Left ventricle myocardium superior (tissue), 1 donor: ENCODE measurements at regions not wholly inside any gene's neighbourhood (a gene's known extent, or its start where the extent isn't known, plus 50 kb on each side); places are given as distances from the start of the nearest gene placed in this dataset.
"Not testable (repeated sequence)": the region's sequence is repeated elsewhere in the genome, so short reads cannot be mapped to it uniquely, and the experiment has no call there.

Source experiments
- ATAC-seq: fragments of 200-7000 bp; cut with Tn5 transposase; one replicate; pipeline ENCODE4 v1.9.1; 2020; ENCODE audit warnings: mild to moderate bottlenecking, moderate library complexity
- DNase-seq: peaks from one replicate; pipeline ENCODE4 v3.0.0-alpha.2; 2020
- intact Hi-C: fragments of 100-400 bp; cut with micrococcal nuclease; formaldehyde crosslinking; loops from one replicate; pipeline ENCODE4 v1.11.0; 2022
- donor health status: DM: no; HTN: yes; CAD: no; lungs with severe emphysema.

- ATAC-seq = no peak
- DNase-seq = no peak
- intact Hi-C loops = loop anchor here (5.0 kb wide), 1 partner anchor 403 kb away; no protein-coding TSS in a partner anchor
These were observed 55.2 kb downstream of the RPL22L1 start for GRCh38 chr3:170814822-170815221.

GRCh38 chr3:170813266-170813665 lies 56.7 kb downstream of the RPL22L1 start:
- DNase-seq (no peak), ATAC-seq (peak; percentile 47)
- intact Hi-C loops = loop anchor here (5.0 kb wide), 1 partner anchor 401 kb away; no protein-coding TSS in a partner anchor

GRCh38 chr3:170811928-170812591 lies 57.9 kb downstream of the RPL22L1 start:
- ATAC-seq (peak; percentile 83), DNase-seq (peak; percentile 35)
- intact Hi-C loops = loop anchor here (2.0 to 5.0 kb wide), 2 partner anchors 400 to 501 kb away; no protein-coding TSS in a partner anchor

GRCh38 chr3:170811515-170811914 lies 58.5 kb downstream of the RPL22L1 start:
- DNase-seq = no peak
- no peak for ATAC-seq
- intact Hi-C loops = loop anchor here (2.0 to 5.0 kb wide), 2 partner anchors 399 to 501 kb away; no protein-coding TSS in a partner anchor

GRCh38 chr3:170809975-170810357 lies 60.0 kb downstream of the RPL22L1 start:
- no peak for DNase-seq
- ATAC-seq = no peak
- intact Hi-C loops = loop anchor here (2.0 to 5.0 kb wide), 2 partner anchors 398 to 499 kb away; no protein-coding TSS in a partner anchor

- ATAC-seq (peak; percentile 74), DNase-seq (no peak)
- intact Hi-C loops = no loop called here
These were observed 60.7 kb downstream of the RPL22L1 start for GRCh38 chr3:170809007-170809974.

- intact Hi-C loops = no loop called here
- ATAC-seq (no peak), DNase-seq (no peak)
These were observed 62.0 kb downstream of the RPL22L1 start for GRCh38 chr3:170808041-170808440.

GRCh38 chr3:170806676-170807075 lies 63.3 kb downstream of the RPL22L1 start:
- DNase-seq (no peak), ATAC-seq (no peak)
- intact Hi-C loops = no loop called here

GRCh38 chr3:170806141-170806540 lies 63.9 kb downstream of the RPL22L1 start:
- no peak for ATAC-seq
- intact Hi-C loops = no loop called here

GRCh38 chr3:170805296-170805695 lies 64.7 kb downstream of the RPL22L1 start:
- intact Hi-C loops, ATAC-seq, DNase-seq: not testable (repeated sequence)

More at GRCh38 chr3:170806141-170806540, 63.9 kb downstream of the RPL22L1 start:
- no peak for DNase-seq

- DNase-seq, intact Hi-C loops, ATAC-seq: not testable (repeated sequence)
These were observed 65.4 kb downstream of the RPL22L1 start for GRCh38 chr3:170804634-170805033.

- DNase-seq (no peak), ATAC-seq (no peak)
- intact Hi-C loops = no loop called here
These were observed 65.9 kb downstream of the RPL22L1 start for GRCh38 chr3:170804078-170804477.

GRCh38 chr3:170802164-170803151 lies 67.5 kb downstream of the RPL22L1 start:
- intact Hi-C loops = no loop called here
- DNase-seq (no peak), ATAC-seq (peak; percentile 53)

GRCh38 chr3:170801597-170801996 lies 68.4 kb downstream of the RPL22L1 start:
- intact Hi-C loops = no loop called here
- ATAC-seq (no peak), DNase-seq (no peak)

GRCh38 chr3:170800275-170800674 lies 69.7 kb downstream of the RPL22L1 start:
- intact Hi-C loops, DNase-seq, ATAC-seq: not testable (repeated sequence)

GRCh38 chr3:170799009-170799408 lies 71.0 kb downstream of the RPL22L1 start:
- intact Hi-C loops = no loop called here
- ATAC-seq (no peak), DNase-seq (no peak)

GRCh38 chr3:170797685-170798084 lies 72.3 kb downstream of the RPL22L1 start:
- ATAC-seq (no peak), DNase-seq (no peak)
- intact Hi-C loops = no loop called here

GRCh38 chr3:170792471-170792870 lies 77.5 kb downstream of the RPL22L1 start:
- ATAC-seq (no peak), DNase-seq (no peak)
- intact Hi-C loops = no loop called here

- ATAC-seq = no peak
- no peak for DNase-seq
- intact Hi-C loops = no loop called here
These were observed 79.3 kb downstream of the RPL22L1 start for GRCh38 chr3:170790647-170791046.
